RKO (cell line): ENCODE measurements at regions not wholly inside any gene's neighbourhood (a gene's known extent, or its start where the extent isn't known, plus 50 kb on each side); places are given as distances from the start of the nearest gene placed in this dataset.
"Not testable (repeated sequence)": the region's sequence is repeated elsewhere in the genome, so short reads cannot be mapped to it uniquely, and the experiment has no call there.

Source experiments
- DNase-seq: peaks from one replicate; pipeline ENCODE4 v3.0.0-alpha.2; 2016; ENCODE audit warnings: low spot score

DNA sequence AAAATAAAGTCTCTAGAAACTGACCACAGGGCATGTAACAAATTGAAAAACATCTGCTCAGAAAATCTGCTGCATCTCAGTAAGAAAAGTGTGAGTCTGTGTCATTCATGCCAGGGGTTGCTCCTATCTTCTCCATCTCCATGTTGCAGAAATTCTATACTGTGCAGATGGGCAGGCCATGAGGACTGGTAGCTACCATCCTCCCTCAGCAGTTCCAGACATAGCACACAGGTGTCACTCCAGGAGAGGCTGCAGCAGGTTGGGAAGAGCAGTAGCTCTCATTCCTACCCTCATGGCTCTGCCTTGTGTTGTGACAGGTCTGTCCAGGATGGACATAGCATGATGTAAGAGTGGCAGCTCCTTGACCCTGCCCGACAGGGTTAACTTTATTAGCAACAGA is 173.4 kb downstream of the NDUFS4 start:
- no peak for DNase-seq

DNA sequence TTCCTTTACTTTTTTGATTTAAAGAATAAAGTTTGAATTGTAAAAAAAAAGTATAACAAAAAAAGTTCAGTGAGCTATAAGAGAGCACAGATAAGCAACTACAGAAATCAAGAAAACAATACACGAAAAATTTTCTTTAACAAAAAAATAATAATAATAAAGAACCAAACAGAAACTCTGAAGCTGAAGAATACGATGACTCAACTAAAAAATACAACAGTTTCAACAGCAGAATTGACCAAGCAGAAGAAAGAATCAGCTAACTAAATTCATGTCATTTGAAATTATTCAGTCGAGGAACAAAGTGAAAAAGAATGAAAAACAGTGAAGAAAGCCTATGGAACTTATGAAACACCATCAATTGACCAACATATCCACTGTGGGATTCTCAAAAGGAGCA is 177.7 kb downstream of the NDUFS4 start:
- no peak for DNase-seq

DNA sequence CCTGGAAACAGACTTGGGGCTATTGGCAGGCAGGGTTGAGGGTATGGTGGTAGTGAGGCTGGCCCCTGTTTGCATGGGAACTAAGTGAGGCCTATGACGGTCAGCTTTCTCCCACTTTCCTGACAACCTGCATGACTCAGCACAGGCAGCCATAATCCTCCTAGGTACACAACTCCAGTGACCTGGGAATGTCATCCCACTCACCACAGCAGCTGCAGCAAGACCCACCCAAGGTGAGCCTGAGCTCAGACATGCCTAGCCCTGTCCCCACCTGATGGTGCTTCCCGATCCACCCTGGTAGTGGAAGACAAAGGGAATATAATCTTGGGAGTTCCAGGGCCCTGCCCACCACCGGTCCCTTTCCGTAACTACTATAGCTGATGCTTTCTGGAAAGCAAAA is 178.7 kb downstream of the NDUFS4 start:
- no peak for DNase-seq

- DNase-seq, result no peak
Measured at GRCh38 chr5:53749621-53750020, 189.2 kb downstream of the NDUFS4 start.

DNA sequence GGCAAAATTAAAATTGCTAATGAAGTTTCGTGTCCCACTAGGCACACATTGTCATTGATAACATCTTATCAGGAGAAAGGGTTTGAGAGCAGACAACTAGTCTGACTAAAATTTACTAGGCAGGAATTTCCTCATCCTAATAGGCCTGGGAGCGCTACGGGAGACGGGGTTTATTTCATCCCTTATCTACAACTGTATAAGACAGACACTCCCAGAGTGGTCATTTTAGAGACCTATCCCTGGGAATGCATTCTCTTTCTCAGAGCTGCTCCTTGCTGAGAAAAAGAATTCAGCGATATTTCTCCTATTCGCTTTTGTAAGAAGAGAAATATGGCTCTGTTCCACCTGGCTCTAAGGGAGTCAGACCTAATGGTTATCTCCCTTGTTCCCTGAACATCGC is 191.8 kb downstream of the NDUFS4 start:
- DNase-seq, result not testable (repeated sequence)

- DNase-seq, result no peak
Measured at GRCh38 chr5:53766673-53767072, 206.2 kb downstream of the NDUFS4 start.

DNA sequence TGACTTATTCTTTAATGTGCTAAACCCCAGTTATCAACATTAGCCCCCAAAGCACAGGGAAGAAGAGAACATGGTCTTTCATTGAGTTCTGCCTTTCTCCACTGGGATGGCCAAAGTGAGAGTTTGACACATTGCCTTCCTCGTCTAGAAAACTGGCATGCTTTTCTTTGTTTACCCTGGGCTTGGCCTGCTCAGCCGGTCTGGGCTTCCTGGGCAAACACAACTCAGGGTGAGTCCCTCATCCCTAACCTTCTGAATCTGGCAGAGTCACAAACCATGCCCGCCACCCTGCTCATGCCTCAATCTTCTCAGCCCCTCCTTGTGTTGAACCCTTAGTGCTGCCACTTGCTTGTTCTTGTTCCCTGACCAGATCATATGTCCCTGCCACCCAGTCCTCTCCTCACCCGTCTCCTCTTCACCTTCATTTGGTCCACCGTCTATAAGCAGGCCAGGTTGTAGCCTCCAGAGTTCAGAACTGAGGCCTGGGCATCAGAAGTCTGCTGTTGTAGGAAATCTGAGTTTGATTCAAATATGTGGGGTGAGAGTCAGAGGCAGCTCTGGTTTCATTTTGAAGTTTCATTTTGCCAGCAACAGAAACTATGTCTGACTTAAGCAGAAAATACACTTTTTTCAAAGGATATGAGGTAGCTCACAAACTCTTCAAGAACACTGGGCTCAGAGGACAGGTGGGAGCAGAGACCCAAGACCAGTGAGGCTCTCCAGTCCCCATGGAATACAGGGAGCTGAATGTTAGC is 217.6 kb downstream of the NDUFS4 start:
- DNase-seq, result no peak

GRCh38 chr5:53779541-53779981 is 219.1 kb downstream of the NDUFS4 start:
- peak; percentile 15 for DNase-seq

DNA sequence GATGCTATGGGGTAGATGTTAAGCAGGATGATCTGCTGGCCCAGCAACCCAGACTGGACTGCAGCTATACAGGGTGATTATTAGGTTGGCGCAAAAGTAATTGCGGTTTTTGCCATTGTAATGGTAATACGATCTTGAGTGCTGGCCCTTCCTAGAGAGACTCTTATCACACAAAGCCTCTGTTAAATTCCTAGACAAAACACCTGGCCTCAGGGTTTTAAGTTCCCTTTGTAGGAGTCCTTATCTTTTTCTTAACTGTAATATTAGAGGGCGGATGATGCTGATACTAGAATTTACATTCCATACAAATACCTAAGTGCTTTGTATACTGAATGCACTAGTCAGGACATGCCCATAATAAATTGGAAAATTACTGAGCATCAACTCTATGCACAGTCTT is 222.2 kb downstream of the NDUFS4 start:
- DNase-seq, result no peak

DNA sequence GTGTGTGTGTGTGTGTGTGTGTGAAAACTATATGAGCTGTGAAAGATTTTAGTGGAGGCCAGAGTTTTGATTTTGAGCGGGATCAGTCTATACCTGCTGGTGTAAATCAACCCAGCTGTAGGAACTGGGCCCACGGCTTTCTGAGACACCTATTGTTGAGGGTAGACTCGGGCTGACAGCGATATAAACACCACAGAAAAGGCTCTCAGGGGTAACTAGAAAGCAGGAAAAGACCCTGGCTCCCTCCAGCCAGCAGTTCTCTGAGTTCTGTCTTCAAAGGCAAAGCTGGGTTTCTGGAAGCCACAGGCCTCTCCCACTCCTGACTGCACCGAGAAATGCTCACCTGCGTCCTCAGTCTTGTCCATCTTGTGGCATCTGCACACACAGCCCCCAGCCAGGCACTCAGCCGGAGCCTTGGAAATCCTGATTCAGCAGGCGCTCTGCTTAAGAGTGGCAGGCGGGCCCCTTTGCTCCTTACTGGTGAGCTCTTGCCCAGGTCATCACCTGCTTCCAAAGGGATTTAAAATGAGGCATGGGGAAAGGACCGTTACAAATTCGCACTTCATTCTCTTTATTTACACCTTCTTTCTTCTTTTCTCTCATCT is 223.3 kb downstream of the NDUFS4 start:
- DNase-seq, result no peak

- DNase-seq, result no peak
Measured at GRCh38 chr5:53784596-53784995, 224.2 kb downstream of the NDUFS4 start.

DNA sequence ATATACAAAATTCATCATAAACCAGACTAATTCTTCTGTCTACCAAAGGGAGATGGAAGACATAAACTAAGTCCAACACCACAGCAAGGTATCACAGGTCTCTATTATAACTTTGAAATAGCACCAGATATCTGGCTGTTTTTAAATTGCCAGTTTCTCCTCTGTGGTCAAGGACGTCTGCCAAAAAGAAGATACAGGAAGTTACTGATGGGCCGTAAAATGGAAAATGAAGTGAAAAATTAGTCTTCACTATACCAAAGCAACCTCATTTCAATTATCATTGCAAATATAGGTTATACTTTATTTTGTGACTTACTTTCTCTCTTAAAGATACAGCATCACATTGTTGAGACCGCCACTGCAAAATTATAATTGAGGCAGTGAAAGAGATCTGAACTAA is 225.5 kb downstream of the NDUFS4 start:
- no peak for DNase-seq

DNA sequence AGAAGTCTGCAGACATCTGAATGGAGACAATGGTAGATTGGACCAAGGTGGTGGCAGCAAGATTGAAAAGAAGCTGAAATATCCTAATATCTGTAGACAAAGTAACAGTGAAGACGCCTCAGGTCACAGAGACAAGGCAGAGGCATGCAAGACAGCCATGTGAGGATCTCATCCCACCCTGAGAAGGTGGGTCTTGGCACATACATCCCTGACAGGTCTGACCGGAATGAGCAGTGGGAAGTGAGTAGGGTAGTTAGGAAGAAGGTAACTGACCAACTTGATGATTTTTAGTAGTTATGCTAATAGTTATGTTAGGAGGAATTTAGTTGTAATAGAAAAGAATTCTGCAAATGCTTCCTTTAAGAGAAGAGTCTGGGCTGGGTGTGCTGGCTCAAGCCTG is 229.6 kb downstream of the NDUFS4 start:
- DNase-seq, result no peak

DNA sequence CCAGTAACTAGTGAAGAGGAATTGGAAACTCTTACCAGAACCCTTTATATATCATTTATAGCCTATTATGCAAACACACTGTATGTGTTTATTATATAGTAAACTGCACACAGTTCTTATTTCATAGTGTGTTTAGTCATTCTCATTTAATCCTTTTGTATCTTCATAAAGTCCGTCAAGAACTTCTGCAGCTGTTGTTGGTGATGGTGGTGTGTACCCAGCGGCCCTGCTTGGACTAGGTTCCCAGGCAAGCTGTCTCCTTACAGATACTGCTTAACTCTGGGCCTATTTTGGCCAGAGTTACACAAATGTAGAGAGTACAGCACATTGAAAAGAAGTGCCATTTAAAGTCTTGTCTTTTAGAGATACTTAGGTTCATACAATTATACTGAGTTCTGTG is 231.9 kb downstream of the NDUFS4 start:
- no peak for DNase-seq

GRCh38 chr5:53799644-53800043 is 239.2 kb downstream of the NDUFS4 start:
- not testable (repeated sequence) for DNase-seq

DNA sequence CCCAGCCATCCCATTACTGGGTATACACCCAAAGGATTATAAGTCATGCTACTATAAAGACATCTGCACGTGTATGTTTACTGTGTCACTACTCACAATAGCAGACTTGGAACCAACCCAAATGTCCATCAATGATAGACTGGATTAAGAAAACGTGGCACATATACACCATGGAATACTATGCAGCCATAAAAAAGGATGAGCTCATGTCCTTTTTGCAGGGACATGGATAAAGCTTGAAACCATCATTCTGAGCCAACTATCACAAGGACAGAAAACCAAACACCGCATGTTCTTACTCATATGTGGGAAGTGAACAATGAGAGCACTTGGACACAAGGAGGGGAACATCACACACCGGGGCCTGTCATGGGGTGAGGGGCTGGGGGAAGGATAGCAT is 248.0 kb downstream of the NDUFS4 start:
- DNase-seq, result not testable (repeated sequence)

GRCh38 chr5:53814819-53815218 is 254.4 kb downstream of the NDUFS4 start:
- DNase-seq, result no peak

DNA sequence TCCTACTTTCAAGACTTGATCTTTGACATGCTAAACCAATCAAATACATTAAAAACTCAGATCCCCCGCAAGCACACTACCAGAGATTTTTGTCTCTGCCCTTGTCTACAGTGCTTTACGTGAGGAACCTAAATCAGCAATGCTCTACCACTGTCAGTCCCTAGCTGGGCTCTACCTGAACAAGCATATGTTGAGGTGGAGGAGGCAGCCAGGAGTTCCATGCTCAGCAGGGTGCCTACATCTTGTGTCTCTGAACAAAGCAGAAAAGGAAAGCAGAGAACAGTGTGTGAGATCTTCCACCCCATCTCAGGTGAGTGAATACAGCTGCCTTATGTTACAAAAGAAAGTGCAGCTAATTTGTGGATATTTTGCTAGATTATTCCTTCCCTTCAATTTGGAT is 255.0 kb downstream of the NDUFS4 start:
- DNase-seq, result no peak

GRCh38 chr5:53817183-53817582 is 256.7 kb downstream of the NDUFS4 start:
- DNase-seq, result no peak

DNA sequence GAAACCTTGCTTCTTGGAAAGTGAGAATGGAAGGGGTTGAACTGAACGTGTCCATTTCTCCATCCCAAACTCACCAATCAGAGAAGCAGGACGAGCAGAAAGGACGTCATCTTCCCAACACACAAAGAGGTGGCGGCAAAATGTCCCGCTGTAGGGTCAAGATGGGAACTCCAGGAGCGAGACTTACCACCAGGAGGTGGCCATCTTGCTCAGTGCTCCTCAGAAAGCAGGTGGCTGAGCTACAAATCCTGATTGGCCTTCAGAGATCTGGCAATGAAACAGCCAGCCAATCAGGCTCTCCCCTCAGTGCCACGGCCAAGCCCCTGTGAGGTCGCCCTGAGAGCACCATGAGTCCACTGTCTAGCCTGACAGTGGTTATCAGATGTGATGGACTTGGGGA is 259.0 kb downstream of the NDUFS4 start:
- no peak for DNase-seq

DNA sequence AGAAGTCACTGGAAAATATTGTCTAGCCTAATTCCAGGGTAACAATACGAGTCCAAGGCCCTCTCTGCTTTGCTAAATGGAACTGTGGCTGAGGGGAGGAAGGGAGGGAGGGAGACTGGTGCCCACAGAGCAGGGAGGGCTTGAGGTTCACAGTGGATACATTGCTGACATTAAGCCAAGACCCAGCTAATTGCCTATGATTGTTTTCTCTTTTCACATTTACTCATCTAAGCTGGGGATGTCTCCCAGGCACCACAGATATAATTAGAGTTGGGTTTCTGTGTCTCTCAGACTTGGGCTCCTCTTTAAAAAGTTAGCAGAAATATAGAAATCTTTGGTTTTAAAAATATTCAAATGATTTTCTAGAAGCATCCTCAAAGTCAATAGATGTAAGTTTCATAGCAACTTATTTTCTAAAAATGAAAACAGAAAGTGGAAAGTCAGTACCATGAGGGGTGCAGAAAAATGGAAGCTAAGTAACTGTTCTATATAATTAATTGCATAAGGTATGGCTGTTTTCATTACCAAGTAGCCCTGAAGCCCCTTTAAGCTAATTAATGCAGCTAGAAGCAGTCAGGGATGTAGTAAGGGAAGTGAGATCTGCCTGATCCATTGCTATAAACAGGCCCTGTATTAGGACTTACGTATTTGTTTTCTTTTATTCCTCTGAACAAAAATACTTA is 259.8 kb downstream of the NDUFS4 start:
- no peak for DNase-seq

DNA sequence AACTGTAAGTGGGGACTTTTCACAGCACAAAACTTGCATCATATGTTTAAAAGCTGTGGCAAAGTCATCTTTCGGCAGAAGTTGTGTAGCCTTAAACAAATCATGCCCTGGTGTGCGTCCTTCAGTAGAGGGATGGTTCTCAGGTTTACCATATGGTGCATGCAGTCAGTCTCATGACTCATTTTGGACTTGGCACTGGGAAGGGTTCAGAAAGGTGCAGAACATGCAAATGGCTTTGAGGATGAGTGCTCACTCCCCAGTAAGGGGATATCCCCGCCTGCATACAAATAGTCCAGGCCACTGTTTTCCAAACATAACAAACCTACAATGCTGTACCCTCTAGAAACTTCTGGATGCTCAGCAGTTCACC is 260.3 kb downstream of the NDUFS4 start:
- DNase-seq, result no peak

DNA sequence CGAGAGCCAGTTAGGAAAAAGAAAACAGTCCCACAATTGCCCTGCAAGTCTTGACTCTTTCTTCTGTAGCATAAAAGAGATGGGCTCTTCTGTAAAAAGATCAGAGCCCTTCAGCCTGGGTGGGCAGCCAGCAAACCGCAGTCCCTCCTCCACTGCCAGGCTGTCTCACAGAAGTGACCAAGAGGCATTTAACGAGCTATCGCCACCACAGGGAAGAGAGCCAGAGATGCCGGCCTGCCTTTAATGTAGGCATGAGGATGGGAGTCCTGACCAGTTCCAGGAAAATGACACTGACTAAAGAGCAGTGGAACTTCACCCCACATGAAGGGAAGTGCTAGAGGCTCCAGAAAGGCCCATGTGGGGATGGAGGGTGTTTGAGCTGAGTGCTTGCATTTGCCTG is 264.6 kb downstream of the NDUFS4 start:
- DNase-seq, result no peak
